ENCODE measurements at regions not wholly inside any gene's neighbourhood (a gene's known extent, or its start where the extent isn't known, plus 50 kb on each side); places are given as distances from the start of the nearest gene placed in this dataset.
"Not testable (repeated sequence)": the region's sequence is repeated elsewhere in the genome, so short reads cannot be mapped to it uniquely, and the experiment has no call there.

GRCh38 chr4:177191586-177191985 lies 118.1 kb upstream of the NEIL3 start:
- no peak for DNase-seq

DNA sequence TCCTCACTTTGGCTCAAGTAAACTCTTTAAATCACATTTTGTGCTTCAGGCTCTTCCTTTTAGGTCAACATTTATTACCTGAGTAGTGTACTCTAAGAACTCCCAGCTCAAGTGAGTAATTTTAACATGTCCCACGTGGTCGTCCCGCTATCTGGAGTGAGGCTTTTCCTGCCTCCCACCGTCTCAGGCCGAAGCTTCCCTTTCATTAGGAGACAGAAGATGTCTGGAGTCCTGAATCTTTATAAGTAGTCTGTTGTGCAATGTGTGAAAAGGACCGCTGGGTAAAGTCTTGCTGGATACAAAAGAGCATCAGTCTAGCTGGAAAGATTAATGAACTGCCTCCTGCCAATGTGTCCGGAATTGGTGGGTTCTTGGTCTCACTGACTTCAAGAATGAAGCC lies 117.7 kb upstream of the NEIL3 start:
- no peak for DNase-seq

- DNase-seq: not testable (repeated sequence)
Measured at GRCh38 chr4:177193024-177193715, 116.5 kb upstream of the NEIL3 start.

DNA sequence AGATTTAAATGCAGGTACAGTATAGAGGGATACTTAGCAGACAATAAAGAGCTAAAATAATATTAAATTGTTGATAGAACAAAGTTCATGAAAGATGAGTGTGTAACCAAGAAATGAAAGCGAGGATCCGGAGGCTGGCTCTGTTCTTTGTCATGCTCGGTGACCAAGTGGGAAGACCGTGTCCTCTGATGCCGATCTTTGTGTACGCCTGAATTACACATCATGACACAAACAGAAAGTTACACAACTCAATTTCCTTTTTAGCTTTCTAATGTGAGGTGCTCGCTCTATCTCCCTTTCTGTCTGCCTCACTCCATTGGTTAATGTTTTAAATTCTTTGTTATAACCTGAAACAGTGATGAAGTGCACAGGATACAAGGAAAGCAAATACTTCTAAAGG lies 114.8 kb upstream of the NEIL3 start:
- no peak for DNase-seq

DNA sequence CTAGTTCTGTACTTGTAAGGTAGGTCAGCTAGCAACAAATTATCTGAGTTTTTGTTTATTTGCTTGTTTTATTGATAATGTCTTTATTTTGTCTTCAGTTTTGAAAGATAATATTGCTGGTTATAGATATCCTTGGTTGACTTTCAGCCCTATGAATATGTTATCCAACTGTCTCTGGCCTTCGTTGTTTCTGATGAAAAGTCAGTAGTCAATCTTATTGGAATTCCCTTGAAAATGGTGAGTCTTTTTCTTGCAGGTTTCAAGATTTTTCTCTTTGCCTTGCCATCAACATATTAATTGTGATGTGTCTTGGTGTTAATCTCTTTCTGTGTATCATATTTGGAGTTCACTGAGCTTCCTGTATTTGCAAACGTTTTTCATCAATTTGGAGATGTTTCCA lies 113.1 kb upstream of the NEIL3 start:
- no peak for DNase-seq

GRCh38 chr4:177201614-177202013 lies 108.1 kb upstream of the NEIL3 start:
- no peak for DNase-seq

- DNase-seq: no peak
Measured at GRCh38 chr4:177204126-177204525, 105.5 kb upstream of the NEIL3 start.

GRCh38 chr4:177214935-177215334 lies 94.7 kb upstream of the NEIL3 start:
- DNase-seq: peak; percentile 44

DNA sequence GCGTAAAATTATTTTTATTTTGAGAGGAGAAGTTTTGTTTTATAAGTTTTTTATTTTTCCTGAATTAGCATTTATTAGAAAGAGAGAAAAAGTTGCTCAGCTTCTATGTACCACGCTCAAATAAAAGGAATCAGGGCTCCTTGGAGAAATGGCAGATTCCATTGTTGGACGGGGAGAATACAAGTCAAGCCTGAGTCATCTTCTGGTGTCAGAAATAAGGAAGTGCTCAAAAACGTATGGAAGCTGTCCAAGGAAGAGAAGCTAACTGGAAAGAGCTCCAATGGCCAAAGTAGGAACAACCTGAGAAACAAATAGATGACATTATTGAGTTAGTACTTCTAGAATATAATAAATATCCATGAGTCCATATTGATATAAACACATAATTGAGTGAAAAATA lies 89.3 kb upstream of the NEIL3 start:
- DNase-seq: no peak

DNA sequence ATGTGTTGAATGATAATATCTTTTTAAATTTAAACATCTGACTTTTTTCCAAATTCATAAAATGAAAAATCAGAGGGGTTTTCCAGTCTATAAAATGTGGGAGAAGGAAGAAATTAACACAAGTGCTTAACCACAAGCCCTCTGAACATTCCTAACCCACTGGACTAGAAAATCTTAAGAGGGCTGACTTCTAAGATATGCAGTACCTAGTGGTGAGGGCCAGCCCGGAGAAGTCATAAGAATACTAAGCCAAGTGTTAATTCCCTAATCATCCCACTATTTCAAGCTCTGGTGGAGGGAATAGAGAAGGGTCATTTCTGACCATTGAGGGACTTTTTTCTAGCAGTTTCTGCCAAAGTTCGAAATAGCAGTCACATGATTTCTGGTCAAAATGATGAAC lies 86.9 kb upstream of the NEIL3 start:
- no peak for DNase-seq

GRCh38 chr4:177225605-177226004 lies 84.1 kb upstream of the NEIL3 start:
- DNase-seq: no peak

DNA sequence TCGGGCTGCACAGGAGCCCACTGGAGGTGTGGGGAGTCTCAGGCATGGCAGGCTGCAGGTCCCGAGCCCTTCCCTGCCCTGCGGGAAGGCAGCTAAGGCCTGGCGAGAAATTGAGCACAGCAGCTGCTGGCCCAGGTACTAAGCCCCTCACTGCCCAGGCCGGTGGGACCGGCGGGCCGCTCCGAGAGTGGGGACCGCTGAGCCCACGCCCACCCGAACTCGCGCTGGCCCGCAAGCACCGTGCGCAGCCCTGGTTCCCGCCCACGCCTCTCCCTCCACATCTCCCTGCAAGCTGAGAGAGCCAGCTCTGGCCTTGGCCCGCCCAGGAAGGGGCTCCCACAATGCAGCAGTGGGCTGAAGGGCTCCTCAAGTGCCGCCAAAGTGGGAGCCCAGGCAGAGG lies 82.0 kb upstream of the NEIL3 start:
- no peak for DNase-seq

DNA sequence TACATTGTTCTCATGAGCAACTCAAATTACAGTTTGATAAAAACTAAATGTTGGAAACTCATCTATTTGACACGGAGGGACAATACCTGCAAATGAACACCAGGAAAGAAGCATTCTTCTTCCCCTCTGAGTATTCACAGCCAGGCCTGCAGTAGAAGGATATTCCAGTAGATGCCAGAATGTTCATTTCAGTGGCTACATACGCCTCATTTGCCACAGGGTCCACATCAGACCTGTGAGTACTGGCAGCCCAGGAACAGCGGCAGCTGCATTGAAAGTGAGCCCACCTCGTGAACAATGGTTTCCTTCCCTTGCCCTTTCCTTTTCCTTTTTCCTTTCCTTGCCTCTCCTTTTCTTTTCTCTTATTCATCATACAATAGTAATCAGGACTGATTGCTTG lies 81.1 kb upstream of the NEIL3 start:
- DNase-seq: no peak

- no peak for DNase-seq
Measured at GRCh38 chr4:177229331-177229730, 80.3 kb upstream of the NEIL3 start.

DNA sequence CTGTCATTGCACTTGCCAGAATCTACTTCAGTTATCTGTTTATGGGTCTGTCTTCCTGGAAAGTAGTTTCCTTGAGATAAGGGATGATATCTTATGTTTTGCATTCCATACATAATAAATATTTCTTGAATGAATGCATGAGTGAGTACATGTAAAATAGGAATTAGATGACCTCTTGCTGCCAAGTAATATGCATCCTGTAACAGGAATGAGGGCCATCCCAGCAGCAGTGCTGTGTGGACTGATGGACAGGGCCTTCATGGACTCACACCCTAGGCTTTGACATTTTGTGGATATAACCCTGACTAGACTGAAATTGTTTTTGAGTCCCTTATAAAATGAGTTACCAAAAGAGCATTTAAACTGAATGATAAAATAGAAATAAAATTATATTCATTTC lies 77.2 kb upstream of the NEIL3 start:
- DNase-seq: no peak

DNA sequence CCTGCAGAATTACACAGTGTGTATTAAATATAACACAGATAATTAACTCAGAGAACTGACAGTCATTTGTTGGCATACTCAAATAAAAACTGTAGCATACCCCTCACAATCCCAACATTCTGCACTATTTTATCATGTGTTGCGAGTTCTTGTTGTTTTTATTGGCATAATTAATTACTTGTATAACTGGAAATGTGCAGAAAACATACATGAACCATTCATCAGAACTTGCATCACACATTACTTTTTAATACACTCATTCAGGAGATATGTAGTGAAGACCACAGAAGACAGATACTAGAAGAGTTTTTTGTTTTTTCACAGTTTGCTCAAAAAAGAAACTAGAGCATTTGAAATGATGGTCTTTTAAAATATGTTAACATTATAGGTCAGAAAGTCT lies 74.6 kb upstream of the NEIL3 start:
- DNase-seq: no peak

DNA sequence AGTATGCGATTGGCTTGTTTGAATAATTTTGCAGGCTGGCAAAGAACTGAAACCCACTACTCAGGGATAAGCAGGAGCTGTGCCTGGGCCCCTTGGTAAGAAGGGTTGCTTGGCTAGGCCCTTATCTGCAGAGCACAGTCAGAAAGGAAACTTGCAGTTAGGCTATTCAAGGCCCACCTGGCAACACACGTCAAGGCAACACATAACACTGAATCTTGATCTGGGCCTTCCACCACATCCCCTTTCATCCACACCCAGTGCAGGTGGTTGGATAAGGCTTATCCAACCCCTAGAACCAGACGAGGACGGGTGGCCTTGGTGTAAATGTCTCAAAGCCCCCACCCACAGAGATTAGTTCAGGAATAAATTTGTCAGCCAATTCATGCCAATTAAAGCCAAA lies 72.8 kb upstream of the NEIL3 start:
- no peak for DNase-seq

GRCh38 chr4:177237291-177237690 lies 72.4 kb upstream of the NEIL3 start:
- no peak for DNase-seq

DNA sequence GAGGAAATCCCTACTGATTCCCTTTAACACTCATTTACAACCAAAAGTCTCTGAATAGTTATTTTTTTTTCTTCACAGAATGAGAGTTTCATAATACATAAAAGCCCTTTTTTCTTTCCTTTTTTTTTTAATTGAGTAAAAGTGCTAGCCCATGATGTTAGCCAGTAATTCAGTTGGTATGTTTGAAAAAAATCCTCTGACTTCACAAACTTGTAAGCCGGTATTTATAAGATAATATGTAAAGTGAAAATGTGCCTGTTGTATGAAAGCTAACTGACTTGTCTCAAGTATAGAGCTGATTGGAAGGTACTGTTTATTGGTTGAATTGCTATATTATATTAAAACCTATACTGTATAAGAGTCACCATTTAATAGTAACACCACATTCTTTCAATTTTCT lies 70.2 kb upstream of the NEIL3 start:
- DNase-seq: no peak

- DNase-seq: no peak
Measured at GRCh38 chr4:177239878-177240277, 69.8 kb upstream of the NEIL3 start.

DNA sequence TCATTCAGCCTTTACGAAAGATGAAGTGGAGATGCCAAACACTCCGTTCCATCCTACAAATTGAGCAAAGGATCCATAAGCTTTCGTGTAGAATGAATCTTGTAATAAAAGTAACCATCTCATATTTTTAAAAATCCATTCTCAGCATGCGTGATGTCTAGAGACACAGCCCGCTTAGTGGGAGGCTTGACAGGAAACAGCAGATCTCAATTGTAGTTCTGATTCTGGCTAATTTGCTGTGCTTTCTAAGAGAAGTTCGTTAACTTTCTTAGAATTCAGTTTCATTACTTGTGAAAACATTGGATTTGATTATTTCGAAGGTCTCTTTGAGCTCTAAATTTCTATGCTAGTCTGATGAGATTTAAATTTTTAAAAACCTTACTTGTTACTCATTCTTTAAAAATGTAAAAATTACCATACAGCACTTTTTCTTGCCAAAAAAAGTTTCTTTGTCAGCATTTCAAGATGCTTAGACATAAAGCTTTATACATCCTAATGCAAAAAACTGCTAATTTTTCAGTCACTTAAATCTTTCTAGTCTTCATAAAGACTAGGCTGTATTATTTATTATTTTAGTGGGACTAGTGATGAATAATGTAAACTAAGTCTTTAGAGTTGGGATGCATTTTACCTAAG lies 66.9 kb upstream of the NEIL3 start:
- no peak for DNase-seq

GRCh38 chr4:177246641-177247584 lies 62.8 kb upstream of the NEIL3 start:
- no peak for DNase-seq

DNA sequence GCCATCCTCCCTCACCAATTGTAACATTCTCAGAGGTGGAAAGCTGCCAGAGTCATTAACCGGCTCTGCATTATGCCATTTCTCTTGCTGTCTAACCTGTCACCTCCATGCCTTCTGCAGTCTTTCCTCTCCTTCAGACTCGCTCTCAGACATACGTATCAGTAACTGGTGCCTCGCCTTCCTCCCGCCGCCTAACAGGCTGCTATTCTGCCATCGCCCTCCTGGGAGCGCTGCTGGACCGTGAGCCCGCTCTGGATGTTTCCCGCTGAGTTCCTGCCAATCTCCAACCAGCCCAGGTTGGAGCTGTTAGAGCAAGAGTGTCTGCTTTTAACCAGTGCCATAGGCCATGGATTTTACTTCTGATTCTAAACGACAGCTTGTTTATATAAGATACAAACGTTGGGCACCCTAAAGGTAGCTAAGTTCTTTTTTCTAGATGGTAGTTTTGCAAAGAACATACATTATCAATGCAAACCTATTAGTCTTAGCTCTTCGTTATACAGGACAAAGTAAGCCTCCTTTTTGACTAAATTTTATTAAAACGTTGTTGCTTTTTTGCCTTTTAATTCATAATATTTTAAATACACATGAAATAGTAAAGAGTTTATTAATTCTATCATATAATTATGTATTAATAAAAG lies 59.5 kb upstream of the NEIL3 start:
- peak; percentile 81 for DNase-seq
